ENCODE measurements at regions not wholly inside any gene's neighbourhood (a gene's known extent, or its start where the extent isn't known, plus 50 kb on each side); places are given as distances from the start of the nearest gene placed in this dataset.

DNA sequence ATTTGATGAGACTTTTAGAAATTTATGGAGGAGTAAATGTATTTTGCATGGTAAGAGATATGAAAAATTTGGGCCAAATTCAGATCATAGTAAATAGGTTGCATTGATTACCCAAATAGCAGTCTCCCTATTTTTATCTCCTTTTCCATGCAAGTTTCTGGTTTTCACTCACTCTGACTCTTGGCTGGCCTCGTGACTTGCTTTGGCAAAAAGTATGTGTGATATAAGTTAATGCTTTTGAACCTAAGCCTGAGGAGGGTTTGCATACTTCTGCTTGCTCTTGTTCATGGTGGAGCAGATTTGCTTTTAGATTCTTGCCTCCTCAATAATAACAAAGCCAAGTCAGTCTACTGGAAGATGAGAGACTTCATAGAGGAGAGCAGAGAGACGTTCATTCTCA, 1045.9 kb upstream of the CDH8 start:
- Histone ChIP-seq H3K36me3 (ENCODE audit: control insufficient read depth, insufficient read depth, low read length) (no peaks in the 10 kb centered on the region), H3K27me3 (ENCODE audit: control insufficient read depth, insufficient read depth, low read length) (no peaks in the 10 kb centered on the region), H3K9me3 (ENCODE audit: control insufficient read depth, insufficient read depth, low read length) (no peaks in the 10 kb centered on the region), H3K4me3 (ENCODE audit: low read length) (no peak overlapping the region), H3K27ac (ENCODE audit: low read length) (no peak overlapping the region), H3K4me1 (ENCODE audit: control insufficient read depth, insufficient read depth, low read length) (no peaks in the 10 kb centered on the region)
- no peak for DNase-seq (ENCODE audit: low read depth, low spot score)
- no CpG with 5 or more reads among the region's 2 CpGs for WGBS (ENCODE audit: insufficient coverage, insufficient read length)

GRCh38 chr16:63080746-63081145, 1044.5 kb upstream of the CDH8 start:
- no peaks in the 10 kb centered on the region for H3K9me3 ChIP-seq (ENCODE audit: control insufficient read depth, insufficient read depth, low read length)
- no peak overlapping the region for H3K27ac ChIP-seq (ENCODE audit: low read length)
- H3K27me3 ChIP-seq (ENCODE audit: control insufficient read depth, insufficient read depth, low read length) = no peaks in the 10 kb centered on the region
- DNase-seq (ENCODE audit: low read depth, low spot score) = no peak
- no peaks in the 10 kb centered on the region for H3K4me1 ChIP-seq (ENCODE audit: control insufficient read depth, insufficient read depth, low read length)
- no CpG with 5 or more reads among the region's 1 CpG for WGBS (ENCODE audit: insufficient coverage, insufficient read length)
- no peaks in the 10 kb centered on the region for H3K36me3 ChIP-seq (ENCODE audit: control insufficient read depth, insufficient read depth, low read length)
- H3K4me3 ChIP-seq (ENCODE audit: low read length) = no peak overlapping the region

DNA sequence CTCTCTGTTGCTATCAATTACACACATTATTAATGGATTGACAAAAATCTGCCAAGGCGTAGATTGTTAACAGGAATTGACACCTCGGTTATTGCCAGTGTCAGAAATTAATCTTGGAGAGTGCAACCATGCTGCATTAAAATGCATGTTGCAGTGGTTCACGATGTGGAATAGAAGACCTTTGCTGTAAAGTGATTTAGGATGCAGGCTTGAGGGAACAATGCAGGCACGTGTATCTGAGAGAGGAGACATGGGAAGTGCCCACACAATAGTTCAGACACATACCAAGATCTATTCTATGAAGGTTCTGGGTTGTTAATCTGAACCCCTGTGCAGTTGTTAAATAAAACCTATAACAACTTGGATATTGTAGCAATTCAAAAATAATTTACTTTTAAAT, 1032.8 kb upstream of the CDH8 start:
- Histone ChIP-seq H3K36me3 (ENCODE audit: control insufficient read depth, insufficient read depth, low read length) (no peaks in the 10 kb centered on the region), H3K4me3 (ENCODE audit: low read length) (no peak overlapping the region), H3K27me3 (ENCODE audit: control insufficient read depth, insufficient read depth, low read length) (no peaks in the 10 kb centered on the region), H3K9me3 (ENCODE audit: control insufficient read depth, insufficient read depth, low read length) (no peaks in the 10 kb centered on the region), H3K27ac (ENCODE audit: low read length) (no peak overlapping the region), H3K4me1 (ENCODE audit: control insufficient read depth, insufficient read depth, low read length) (0 out of 2 replicates have a peak, but pooled peaks cover 2% of the 10 kb centered on the region)
- no CpG with 5 or more reads among the region's 4 CpGs for WGBS (ENCODE audit: insufficient coverage, insufficient read length)
- DNase-seq (ENCODE audit: low read depth, low spot score) = no peak

DNA sequence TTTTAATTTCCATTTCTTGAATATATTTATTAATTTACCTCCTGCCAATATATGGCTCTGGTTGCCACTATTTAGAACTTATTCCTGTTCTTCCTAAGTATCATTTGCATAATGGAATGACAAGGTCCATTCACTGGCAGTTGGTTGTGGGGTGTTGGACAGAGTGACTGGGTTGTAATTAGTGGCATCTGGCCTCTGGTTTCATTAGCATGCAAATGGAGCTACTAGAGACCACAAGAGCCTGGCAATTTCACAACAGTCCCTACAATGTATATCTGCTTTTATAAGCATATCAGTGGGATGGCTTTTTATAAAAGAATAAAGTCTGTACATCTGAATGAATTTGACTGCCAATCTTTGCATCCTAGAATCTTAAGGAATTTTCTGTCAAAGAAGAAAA, 1030.9 kb upstream of the CDH8 start:
- no peak overlapping the region for H3K4me3 ChIP-seq (ENCODE audit: low read length)
- no peak overlapping the region for H3K27ac ChIP-seq (ENCODE audit: low read length)
- H3K9me3 ChIP-seq (ENCODE audit: control insufficient read depth, insufficient read depth, low read length) = no peaks in the 10 kb centered on the region
- 0 out of 2 replicates have a peak, but pooled peaks cover 2% of the 10 kb centered on the region for H3K4me1 ChIP-seq (ENCODE audit: control insufficient read depth, insufficient read depth, low read length)
- no peaks in the 10 kb centered on the region for H3K36me3 ChIP-seq (ENCODE audit: control insufficient read depth, insufficient read depth, low read length)
- no peaks in the 10 kb centered on the region for H3K27me3 ChIP-seq (ENCODE audit: control insufficient read depth, insufficient read depth, low read length)
- DNase-seq (ENCODE audit: low read depth, low spot score) = no peak

- no peak overlapping the region for H3K27ac ChIP-seq (ENCODE audit: low read length)
- DNase-seq (ENCODE audit: low read depth, low spot score) = no peak
- H3K36me3 ChIP-seq (ENCODE audit: control insufficient read depth, insufficient read depth, low read length) = no peaks in the 10 kb centered on the region
- H3K27me3 ChIP-seq (ENCODE audit: control insufficient read depth, insufficient read depth, low read length) = no peaks in the 10 kb centered on the region
- WGBS (ENCODE audit: insufficient coverage, insufficient read length) = no CpG with 5 or more reads among the region's 3 CpGs
- H3K4me3 ChIP-seq (ENCODE audit: low read length) = no peak overlapping the region
- H3K4me1 ChIP-seq (ENCODE audit: control insufficient read depth, insufficient read depth, low read length) = 0 out of 2 replicates have a peak, but pooled peaks cover 2% of the 10 kb centered on the region
- H3K9me3 ChIP-seq (ENCODE audit: control insufficient read depth, insufficient read depth, low read length) = no peaks in the 10 kb centered on the region
Observed at GRCh38 chr16:63066552-63066951, 1030.3 kb upstream of the CDH8 start.

DNA sequence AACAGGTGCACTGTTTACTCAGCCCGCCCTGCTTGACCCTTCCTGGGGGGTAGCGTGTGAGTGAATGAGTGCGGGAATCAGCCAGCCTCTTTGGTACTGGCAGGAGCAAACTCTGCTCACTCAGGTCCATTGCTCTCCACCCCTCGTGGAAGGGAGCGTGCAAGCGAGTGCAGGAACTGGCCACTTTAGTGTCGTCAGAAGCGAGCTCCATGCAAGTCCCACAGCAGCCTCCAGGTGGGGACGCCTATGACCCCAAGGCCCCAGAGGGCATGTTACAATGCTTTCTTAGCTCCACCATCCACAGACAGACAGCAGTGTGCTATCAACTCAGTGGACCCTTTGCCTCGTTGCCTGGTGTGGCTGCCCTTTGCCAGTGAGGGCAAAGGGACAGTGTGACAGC, 1025.1 kb upstream of the CDH8 start:
- Histone ChIP-seq H3K4me1 (ENCODE audit: control insufficient read depth, insufficient read depth, low read length) (no peaks in the 10 kb centered on the region), H3K36me3 (ENCODE audit: control insufficient read depth, insufficient read depth, low read length) (no peaks in the 10 kb centered on the region), H3K27ac (ENCODE audit: low read length) (no peak overlapping the region), H3K9me3 (ENCODE audit: control insufficient read depth, insufficient read depth, low read length) (no peaks in the 10 kb centered on the region), H3K27me3 (ENCODE audit: control insufficient read depth, insufficient read depth, low read length) (no peaks in the 10 kb centered on the region), H3K4me3 (ENCODE audit: low read length) (no peak overlapping the region)
- no peak for DNase-seq (ENCODE audit: low read depth, low spot score)
- WGBS (ENCODE audit: insufficient coverage, insufficient read length) = no CpG with 5 or more reads among the region's 10 CpGs

DNA sequence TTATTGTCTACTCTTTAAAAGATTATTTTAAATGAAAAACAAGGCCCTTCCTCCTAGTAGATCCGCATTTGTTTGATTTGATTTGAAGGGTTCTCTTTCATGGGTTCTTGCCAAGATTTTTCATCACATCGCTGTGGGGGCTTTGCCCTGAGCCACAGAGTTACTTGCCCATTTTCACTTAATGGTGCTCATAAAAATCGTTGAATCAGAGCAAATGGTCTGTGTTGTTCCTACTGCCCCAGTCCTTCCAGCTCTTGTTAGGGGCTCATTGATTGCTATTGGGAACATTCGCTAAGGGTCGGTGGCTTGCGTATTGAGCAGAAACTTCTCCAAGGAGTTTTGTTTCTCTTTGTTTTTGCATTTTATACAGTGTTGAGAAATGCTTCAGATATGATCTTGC, 1023.4 kb upstream of the CDH8 start:
- no peak overlapping the region for H3K27ac ChIP-seq (ENCODE audit: low read length)
- no peak overlapping the region for H3K4me3 ChIP-seq (ENCODE audit: low read length)
- DNase-seq (ENCODE audit: low read depth, low spot score) = no peak
- WGBS (ENCODE audit: insufficient coverage, insufficient read length) = no CpG with 5 or more reads among the region's 6 CpGs
- H3K36me3 ChIP-seq (ENCODE audit: control insufficient read depth, insufficient read depth, low read length) = no peaks in the 10 kb centered on the region
- no peaks in the 10 kb centered on the region for H3K9me3 ChIP-seq (ENCODE audit: control insufficient read depth, insufficient read depth, low read length)
- H3K4me1 ChIP-seq (ENCODE audit: control insufficient read depth, insufficient read depth, low read length) = no peaks in the 10 kb centered on the region
- H3K27me3 ChIP-seq (ENCODE audit: control insufficient read depth, insufficient read depth, low read length) = no peaks in the 10 kb centered on the region

DNA sequence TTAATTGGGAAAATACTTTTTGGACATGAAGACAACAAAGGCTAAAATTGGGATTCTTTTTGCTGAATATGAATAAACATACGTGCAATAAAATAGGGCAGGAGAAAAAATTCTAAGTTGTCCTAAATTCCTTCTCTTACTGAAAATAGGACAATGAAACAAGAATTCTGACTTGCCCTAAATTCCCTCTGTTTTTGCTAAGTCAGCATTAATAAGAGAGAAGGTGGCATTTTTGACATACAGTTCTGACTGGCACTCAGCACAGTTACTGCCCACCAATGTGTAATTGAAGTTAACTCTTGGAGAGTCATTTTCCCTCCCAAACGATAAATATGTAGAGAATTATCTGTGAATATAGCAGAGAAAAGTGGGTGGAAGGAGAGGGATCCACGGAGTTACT, 1021.1 kb upstream of the CDH8 start:
- Histone ChIP-seq H3K27ac (ENCODE audit: low read length) (no peak overlapping the region), H3K9me3 (ENCODE audit: control insufficient read depth, insufficient read depth, low read length) (no peaks in the 10 kb centered on the region), H3K36me3 (ENCODE audit: control insufficient read depth, insufficient read depth, low read length) (no peaks in the 10 kb centered on the region), H3K4me3 (ENCODE audit: low read length) (no peak overlapping the region), H3K27me3 (ENCODE audit: control insufficient read depth, insufficient read depth, low read length) (no peaks in the 10 kb centered on the region), H3K4me1 (ENCODE audit: control insufficient read depth, insufficient read depth, low read length) (no peaks in the 10 kb centered on the region)
- no peak for DNase-seq (ENCODE audit: low read depth, low spot score)
- WGBS (ENCODE audit: insufficient coverage, insufficient read length) = no CpG with 5 or more reads among the region's 3 CpGs

- WGBS (ENCODE audit: insufficient coverage, insufficient read length) = no CpG with 5 or more reads among the region's 1 CpG
- H3K27ac ChIP-seq (ENCODE audit: low read length) = no peak overlapping the region
Observed at GRCh38 chr16:63050391-63050790, 1014.2 kb upstream of the CDH8 start.

DNA sequence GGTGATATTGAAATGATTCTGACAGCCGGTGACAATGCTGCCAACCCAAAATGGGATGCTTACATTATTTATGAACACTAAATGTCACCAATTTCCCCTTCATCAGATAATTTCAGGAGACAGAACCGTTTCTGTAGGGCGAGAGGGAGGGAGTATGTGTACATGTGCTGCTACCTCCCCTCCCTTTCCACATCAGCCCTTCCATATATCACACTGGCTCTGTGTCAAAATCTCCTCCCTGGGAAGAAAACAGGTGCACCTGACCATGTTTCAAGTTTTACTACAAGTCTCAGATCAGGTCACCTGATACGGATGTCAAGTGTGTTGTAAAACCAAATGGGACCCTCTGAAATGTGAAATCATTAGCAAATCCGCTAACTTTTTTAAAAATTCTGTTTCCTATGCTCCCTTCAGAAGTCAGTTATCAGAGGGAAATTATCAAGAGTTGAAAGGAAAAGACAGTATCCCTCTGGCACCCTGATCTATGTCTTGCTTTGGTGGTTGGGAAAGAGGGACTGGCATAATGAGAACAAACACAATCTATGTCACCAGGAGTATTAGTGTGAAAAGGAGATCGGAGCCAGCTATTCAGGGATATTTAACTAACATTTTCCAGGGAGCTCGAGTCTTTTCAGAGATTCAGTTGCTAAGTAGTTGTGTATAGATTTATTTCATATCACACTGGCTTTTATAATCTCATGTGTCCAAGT, 1002.3 kb upstream of the CDH8 start:
- DNase-seq (ENCODE audit: low read depth, low spot score) = no peak
- Histone ChIP-seq H3K27ac (ENCODE audit: low read length) (no peak overlapping the region), H3K9me3 (ENCODE audit: control insufficient read depth, insufficient read depth, low read length) (no peaks in the 10 kb centered on the region), H3K4me1 (ENCODE audit: control insufficient read depth, insufficient read depth, low read length) (no peaks in the 10 kb centered on the region), H3K4me3 (ENCODE audit: low read length) (no peak overlapping the region), H3K36me3 (ENCODE audit: control insufficient read depth, insufficient read depth, low read length) (no peaks in the 10 kb centered on the region), H3K27me3 (ENCODE audit: control insufficient read depth, insufficient read depth, low read length) (no peaks in the 10 kb centered on the region)
- no CpG with 5 or more reads among the region's 7 CpGs for WGBS (ENCODE audit: insufficient coverage, insufficient read length)

More at GRCh38 chr16:63050391-63050790, 1014.2 kb upstream of the CDH8 start:
- no peaks in the 10 kb centered on the region for H3K36me3 ChIP-seq (ENCODE audit: control insufficient read depth, insufficient read depth, low read length)
- no peaks in the 10 kb centered on the region for H3K9me3 ChIP-seq (ENCODE audit: control insufficient read depth, insufficient read depth, low read length)
- no peaks in the 10 kb centered on the region for H3K27me3 ChIP-seq (ENCODE audit: control insufficient read depth, insufficient read depth, low read length)
- no peaks in the 10 kb centered on the region for H3K4me1 ChIP-seq (ENCODE audit: control insufficient read depth, insufficient read depth, low read length)
- no peak overlapping the region for H3K4me3 ChIP-seq (ENCODE audit: low read length)
- DNase-seq (ENCODE audit: low read depth, low spot score) = no peak

DNA sequence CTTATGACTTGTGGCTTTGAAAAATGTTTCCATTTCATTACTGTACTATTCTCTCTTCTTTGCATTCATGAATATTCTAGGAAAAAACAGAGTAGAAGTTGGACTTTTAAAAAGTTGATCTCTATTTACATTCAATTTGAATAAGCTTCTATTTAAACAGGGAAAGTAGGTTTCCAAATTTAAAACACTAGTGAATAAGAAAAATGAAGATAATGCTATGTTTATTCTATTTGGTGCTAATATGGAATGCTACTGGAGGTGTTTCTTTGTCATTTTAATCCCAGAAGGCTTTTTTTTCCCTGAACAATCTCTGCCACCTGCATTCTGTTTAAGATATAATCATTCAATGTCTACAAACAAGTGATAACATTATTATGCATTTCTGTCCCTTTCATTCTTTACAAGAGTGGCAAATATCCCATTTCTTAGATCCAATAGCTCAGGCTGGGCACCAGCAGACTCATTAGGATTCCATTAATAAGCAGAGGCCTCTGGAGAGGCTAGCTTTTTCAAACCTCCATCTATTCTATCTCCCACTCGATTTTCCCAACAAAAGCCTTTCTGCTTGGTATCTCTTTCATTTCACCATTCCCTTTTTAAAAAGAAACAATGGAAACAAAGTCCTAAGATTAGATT, 1001.6 kb upstream of the CDH8 start:
- no peak overlapping the region for H3K4me3 ChIP-seq (ENCODE audit: low read length)
- H3K9me3 ChIP-seq (ENCODE audit: control insufficient read depth, insufficient read depth, low read length) = no peaks in the 10 kb centered on the region
- no peaks in the 10 kb centered on the region for H3K36me3 ChIP-seq (ENCODE audit: control insufficient read depth, insufficient read depth, low read length)
- no peaks in the 10 kb centered on the region for H3K4me1 ChIP-seq (ENCODE audit: control insufficient read depth, insufficient read depth, low read length)
- WGBS (ENCODE audit: insufficient coverage, insufficient read length) = 100% methylated on average over 1 of the region's 1 CpG
- no peak overlapping the region for H3K27ac ChIP-seq (ENCODE audit: low read length)
- no peak for DNase-seq (ENCODE audit: low read depth, low spot score)
- no peaks in the 10 kb centered on the region for H3K27me3 ChIP-seq (ENCODE audit: control insufficient read depth, insufficient read depth, low read length)
